ENCODE measurements at regions not wholly inside any gene's neighbourhood (a gene's known extent, or its start where the extent isn't known, plus 50 kb on each side); places are given as distances from the start of the nearest gene placed in this dataset.

GRCh38 chr6:144479991-144480390 lies 194.9 kb downstream of the UTRN start:
- TF ChIP-seq POLR2A (IDR thresholded peaks at IDR 0.05; ENCODE audit: low read length) (no peak), GATA1 (IDR thresholded peaks at IDR 0.05; ENCODE audit: low read depth, low read length) (no peak)
